ENCODE measurements at regions not wholly inside any gene's neighbourhood (a gene's known extent, or its start where the extent isn't known, plus 50 kb on each side); places are given as distances from the start of the nearest gene placed in this dataset.

DNA sequence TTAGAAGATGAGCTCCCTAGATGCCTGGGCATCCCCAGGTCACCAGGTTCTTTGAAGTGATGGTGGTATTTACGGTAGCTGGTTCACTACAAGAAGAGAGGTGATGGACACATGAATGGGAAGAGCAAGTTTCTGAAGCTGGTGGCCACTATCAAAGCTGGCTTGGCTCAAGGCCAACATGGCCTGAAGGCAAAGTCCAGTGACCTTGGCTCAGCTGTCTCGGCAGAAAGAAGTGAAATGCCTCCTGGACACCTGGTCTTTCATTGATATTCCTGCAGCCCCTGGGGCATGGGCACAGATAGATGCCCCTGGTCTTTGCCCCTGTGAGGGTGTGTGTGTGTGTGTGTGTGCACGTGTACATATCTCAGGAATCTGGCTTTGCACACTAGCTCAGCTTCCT is 441.8 kb upstream of the TMPO start:
- no peak for DNase-seq

DNA sequence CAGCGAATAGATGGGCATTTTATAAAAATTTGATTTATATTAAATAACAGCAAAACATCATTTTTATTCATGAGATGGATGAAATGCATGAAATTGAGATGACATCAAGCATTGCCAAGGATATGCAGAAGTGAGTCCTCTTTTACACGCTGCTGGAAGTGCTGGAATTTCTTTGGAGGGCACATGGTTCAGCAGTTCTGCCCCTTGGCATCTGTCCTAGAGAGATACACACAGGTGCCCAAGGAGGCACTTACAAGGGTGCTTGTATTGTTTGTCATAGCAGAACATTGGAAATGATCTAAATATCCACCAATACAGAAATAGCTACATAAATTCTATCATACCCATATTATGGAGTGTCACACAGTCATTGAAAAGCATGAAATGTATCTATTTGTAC is 441.1 kb upstream of the TMPO start:
- no peak for DNase-seq

DNA sequence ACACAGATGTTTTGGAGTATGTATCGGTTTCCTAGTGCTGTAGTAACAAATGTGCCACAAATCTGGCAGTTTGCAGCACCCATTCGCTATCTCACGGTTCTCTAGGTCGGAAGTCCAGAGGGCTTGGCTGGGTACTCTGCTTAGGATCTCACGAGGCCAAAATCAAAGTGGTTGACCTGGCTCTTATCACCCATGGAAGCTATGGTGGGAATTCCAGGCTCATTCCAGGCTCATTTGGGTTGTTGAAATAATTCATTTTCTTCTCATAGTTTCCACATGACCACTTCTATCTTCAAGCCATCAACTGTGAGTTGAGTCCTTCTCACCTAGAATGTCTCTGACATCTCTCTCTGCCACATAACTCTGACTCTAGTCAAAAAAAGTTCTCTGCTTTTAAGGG is 431.0 kb upstream of the TMPO start:
- DNase-seq: no peak

DNA sequence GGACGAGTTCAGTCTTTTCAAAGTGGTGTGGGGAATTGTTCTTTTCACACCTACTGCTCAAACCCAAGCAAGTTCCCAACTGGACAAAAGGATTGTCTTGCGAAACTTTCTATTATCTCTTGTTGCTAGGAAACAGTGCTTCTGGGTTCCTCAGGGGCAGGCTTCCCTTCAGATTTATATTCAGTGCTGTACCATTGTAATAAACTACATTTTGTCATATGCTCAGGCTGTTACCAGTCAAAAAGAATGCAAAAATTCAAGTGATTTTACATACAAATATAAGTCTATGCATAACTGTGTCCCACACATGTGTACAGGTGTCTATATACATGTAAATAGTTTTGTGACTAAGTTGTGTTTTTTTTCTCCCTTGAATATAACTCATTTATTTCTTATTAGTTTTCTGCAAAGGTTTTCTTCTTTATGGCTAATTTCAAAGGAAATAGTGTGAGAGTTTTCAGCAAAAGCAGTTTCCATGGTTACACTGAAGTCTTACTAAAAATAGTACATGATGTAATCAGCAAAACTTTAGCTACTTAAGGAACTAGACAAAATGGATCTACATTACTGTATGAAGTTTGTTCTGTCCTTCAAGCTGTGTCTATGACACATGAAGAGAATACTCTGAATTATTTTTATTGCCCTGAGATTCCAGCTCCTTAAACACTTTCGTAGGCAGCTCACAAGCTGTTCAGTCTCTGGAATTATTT is 430.2 kb upstream of the TMPO start:
- DNase-seq: no peak

DNA sequence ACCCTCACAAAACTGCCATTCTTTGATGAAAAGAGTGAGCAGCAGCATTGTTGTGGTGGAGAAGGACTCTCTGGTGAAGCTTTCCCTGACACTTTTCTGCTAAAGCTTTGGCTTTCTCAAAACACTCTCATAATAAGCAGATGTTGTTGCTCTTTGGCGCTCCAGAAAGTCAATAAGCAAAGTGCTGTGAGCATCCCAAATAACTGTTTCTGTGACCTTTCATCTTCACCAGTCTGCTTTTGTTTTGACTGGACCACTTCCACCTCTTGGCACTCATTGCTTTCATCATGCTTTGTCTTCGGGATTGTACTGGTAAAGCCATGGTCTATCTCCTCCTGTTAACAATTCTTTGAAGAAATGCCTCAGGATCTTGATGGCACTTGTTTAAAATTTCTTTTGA is 424.7 kb upstream of the TMPO start:
- no peak for DNase-seq

DNA sequence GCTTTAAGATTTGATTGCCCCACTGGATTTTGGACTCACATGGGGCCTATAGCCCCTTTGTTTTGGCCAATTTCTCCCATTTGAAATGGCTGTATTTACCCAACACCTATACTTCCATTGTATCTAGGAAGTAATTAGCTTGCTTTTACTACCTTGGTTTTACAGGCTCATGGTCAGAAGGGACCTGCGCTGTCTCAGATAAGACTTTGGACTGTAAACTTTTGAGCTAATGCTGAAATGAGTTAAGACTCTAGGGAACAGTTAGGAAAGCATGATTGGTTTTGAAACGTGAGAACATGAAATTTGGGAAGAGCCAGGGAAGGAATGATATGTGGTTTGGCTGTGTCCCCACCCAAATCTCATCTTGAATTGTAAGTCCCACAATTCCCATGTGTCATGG is 419.0 kb upstream of the TMPO start:
- DNase-seq: no peak

DNA sequence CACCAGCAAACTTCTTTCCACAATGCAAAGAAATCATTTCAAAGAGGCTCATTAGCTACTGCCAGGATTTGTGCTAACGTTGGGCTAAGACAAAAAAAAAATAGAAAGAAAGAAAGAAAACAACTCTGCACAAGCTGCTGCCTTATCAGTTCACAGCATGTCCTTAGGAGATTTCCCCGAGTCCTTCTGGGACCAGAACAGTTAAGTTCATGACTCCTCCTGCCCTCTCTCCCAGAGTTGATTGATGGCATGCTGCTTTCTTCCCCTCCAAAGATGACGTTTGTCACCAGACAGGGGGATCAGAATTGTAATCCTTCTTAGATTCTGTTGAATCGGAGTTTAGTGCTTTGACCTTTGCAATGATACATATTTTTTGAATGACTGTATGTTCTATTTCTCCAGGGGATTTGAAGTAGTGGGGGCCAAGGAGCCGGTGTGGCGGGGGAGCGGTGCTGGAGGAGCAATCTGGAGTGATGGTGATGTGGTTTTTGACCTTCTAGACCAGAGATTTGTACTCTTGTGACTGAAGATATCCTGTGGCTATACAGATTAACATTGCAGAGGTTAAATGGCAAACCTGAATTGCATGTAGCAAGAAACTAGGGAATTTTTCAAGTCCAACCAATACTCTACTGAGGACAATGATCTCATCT is 409.2 kb upstream of the TMPO start:
- no peak for DNase-seq

DNA sequence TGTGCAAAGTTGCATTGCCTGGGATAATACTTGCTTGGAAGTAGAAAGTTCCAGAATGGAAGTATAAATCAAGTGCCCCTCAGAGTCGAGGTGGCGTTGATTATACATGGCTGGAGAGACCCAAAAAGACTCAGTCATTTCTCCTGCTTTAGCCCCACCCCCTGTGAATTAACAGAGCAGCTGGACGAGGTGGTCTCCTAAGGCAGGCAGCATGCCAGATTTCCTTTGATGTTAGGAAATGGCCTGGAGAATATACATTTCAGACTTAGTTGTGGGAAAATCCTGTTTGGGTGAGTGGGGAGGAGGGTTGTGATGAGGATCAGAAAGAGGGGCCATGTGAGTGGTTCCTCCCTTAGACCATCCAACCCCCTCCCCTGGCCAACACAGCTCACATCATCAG is 406.1 kb upstream of the TMPO start:
- no peak for DNase-seq

DNA sequence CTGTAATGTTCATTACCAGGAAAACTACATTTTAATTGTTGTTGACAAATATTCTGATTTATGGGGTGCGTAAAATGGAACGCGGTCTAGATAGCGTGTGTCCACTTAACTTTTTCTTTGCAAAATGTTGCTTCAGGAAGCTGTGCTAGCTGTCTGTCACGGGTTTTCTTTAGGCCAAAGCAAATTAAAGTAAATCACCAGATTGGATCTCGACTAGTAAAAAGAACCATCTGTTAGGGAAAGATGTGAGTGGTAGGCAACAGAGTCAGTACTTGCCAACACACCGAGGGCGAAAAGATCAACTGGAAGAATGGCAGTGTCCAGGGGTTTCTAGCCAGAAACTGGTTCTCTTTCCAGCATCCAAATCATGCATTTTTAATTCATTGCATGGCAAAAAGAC is 404.9 kb upstream of the TMPO start:
- no peak for DNase-seq

DNA sequence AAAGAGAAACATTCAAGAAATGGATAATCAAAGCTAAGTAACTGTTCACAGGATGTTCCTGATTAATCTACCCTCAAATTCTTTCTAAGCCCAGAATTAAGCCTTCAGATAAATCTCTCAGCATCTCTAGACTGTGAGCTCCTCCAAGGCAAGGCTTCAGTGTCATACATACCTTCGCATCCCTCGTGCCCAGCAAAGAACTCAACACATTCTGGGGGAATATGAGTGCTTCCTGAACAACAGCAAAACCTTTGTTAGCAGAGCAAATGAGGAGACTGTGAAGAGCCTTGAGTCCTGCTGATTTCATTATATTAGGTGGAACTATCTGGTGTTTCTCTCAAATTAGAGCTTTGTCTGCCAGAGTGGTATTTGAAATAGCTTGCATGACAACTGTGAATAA is 401.8 kb upstream of the TMPO start:
- DNase-seq: no peak

DNA sequence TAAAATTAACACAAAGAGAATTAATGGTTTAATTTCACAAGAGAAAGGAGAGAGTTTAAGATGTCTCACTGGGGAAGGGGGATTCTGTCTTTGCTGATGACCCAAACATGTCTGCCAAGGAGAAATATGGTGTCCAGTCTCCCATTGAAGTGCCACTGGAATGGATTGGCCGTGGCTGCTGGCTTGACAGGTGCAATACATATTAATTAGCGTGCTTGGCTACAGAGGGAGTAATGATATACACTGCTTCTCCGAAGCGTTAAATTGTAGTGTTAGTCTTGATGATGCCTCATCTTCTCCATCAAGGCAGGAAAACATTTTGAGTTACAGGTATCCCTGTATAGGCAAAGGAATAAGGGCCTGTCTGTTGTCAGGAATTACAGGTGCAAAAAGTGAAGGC is 393.4 kb upstream of the TMPO start:
- no peak for DNase-seq

DNA sequence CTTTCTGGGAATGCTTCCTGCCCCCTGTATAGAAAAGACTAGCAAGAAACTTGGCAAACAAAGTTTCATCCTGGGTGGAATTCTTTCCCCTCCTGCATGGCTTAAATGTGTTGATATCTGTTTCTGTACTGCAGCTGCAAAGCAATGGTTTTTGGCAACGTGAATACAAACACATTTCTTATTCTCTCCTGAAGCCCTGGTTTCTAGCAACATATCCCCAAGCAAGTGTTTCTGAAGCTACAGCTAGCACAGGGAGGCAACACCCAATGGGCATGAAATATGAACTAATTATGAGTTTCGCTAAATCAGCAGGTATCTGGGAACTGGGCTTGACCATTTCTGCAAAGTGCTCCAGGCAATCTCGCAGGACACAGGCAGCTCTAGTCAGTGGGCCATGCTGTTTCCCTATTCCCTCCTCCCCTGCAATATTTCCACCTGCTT is 392.3 kb upstream of the TMPO start:
- no peak for DNase-seq

DNA sequence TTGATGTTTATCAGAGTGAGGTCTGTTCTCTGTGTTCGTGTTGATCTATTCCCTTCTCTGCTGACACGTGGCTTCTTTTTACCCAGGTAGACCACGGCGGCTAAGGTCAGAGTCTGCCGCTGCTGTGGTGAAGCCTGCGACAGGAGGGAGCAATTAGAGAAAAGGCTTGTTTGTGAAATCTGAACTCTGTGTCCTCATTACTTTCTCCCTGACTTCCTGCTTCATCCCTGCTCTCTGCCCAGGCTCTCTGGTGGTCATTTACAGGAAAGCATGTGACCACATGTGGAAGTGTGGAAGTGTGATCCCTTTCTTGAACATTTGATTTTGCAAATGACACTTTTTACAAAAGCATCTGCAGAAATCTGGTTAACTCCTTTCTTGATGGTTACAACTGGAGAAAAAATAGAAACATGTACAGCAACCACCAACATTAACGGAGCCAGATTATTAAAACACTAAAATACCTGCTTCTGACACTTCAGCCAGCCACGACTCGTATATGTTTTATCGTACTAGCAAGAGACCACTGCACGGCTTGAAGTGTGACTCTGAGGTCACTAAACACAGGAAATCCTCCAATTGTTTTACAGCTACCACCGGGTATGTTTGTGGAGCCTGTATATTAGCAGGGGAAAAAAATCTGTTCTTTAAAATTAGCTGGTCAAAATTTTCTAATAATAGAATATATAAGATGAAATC is 388.6 kb upstream of the TMPO start:
- no peak for DNase-seq

DNA sequence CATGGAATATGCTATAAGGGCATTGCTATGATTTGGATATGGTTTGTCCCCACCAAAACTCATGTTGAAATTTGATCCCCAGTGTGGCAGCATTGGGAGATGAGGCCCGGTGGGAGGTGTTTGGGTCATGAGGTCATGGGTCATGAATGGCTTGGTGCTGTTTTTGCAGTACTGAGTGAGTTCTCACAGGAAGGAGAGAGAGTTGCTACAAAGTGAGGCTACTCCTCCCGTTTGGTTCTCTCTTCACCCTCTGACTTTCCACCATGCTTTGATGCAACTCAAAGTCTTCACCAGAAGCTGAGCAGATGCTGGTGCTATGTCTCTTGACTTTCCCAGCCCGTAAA is 388.1 kb upstream of the TMPO start:
- no peak for DNase-seq

DNA sequence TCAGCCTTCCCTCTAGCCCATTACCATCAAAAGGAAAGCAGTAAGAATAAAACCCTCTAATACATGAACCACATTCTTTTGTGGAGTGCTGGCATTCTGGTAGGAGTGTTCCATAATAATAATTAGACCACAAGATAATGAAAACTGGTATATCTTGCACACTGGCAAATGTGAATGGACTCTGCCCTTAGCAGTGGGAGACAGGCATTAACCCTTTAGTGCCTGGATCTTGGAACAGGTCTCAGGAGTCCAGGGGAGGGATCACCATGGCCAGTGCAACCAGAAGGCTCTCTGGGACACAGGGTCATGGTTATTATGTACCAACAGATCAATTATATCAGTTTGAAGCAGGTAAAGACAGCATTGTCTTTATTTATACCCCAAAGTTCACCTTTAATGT is 387.5 kb upstream of the TMPO start:
- no peak for DNase-seq

DNA sequence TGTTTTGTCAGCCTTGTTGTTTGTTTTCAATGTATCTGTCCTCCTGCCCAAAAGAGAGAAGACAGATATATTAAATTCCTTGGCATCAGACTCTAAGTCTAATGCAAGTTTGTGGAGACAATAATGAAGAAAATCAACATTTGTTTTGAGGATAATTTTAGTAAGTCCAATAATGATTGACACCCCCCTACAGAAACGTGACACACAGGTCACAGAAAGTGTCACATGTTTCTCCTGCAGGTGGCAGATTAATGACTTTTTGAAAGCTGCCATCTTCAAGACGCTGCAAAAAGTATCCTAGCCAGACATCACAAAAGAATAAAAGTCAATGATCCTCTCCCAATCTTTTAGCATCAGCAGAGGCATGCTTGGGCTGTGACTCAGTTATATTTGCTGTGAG is 378.8 kb upstream of the TMPO start:
- DNase-seq: no peak

DNA sequence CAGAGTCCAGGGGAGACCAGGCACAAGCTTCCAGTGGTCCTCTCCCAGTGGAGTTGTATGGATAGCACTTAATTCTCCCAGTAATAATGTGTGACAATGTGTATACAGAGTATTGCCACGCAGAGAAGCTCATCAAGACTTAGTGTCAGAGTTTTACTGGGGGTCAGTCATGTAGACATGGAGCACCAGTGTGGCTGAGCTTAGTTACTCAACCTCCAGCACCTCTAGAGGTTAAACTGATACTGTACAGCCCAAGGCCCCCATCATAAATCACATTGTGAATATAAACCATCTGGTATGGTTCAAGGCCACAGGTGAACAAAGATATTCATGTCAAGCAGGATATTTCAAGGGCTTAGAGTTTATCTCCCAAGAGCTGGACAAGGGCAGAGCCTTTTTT is 378.1 kb upstream of the TMPO start:
- no peak for DNase-seq

DNA sequence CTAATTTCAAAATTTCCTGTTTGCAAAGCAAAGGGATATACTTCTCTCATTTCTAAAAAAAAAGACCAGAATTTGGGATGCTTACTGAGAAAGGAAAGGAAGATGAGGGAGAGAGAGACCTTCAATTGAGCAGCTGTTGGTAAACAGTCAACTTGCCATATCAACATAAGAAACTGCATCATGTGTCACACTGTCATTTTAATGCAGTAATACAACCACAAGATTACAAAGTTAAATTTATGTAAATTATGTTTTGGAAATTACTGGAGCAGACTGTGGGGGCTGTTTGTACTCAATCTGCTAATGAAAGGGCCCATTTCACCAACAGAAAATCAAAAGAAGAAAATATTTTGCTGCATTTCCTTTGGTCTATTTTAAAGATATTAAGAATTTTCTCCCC is 370.4 kb upstream of the TMPO start:
- no peak for DNase-seq

DNA sequence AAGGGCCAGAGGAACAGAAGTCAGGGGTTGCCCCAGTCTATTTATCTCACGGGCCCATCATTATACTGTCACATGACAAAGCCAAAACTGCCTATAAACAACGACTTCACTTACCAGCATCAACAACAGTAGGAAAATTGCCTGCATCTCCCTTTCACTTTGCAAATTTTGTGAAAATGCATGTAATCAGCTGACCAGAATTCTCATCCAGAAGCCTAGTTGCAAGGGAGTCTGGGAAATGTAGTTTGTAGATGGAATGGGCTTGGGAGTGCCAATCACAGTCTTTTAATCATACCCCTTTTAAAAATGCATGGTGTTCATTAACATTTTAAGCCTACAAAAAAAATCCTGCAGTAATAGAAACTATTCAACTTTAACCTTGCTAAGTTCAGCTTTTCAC is 369.3 kb upstream of the TMPO start:
- no peak for DNase-seq

DNA sequence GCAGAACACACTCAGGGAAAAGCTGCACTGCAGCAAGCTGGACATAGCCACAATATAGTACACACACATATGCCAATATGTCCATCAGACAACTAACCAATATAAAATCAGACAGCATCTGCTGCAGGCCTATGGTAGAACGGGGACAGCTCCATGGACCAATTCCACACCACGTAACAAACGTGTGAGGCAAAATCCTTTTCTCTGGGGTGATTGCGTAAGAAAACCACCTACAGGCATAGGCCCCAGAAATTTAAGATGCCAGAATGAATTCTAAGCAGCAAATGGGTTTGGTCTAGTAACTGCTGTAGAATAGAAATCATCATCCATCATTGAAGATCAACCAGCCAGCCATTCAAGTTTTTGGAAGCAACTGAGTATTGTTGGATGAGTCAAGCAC is 368.9 kb upstream of the TMPO start:
- no peak for DNase-seq

DNA sequence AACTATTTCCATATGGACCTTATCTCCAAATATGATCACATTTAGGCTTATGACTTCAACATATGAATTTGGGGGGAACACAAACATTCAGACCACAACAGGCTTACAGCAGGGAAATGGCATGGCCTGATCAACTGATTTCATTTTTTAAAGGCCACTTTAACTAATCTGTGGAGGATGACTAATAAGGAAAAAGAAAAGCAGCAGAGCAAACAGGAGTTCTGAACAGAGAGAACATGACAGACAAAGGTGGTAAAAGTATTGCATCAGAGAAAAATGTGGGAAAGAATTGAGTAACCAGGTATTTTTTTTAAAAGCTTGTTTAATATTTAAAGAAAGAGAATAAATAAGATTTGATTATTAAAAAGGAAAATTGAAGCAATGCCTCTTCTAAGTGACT is 366.1 kb upstream of the TMPO start:
- DNase-seq: no peak

DNA sequence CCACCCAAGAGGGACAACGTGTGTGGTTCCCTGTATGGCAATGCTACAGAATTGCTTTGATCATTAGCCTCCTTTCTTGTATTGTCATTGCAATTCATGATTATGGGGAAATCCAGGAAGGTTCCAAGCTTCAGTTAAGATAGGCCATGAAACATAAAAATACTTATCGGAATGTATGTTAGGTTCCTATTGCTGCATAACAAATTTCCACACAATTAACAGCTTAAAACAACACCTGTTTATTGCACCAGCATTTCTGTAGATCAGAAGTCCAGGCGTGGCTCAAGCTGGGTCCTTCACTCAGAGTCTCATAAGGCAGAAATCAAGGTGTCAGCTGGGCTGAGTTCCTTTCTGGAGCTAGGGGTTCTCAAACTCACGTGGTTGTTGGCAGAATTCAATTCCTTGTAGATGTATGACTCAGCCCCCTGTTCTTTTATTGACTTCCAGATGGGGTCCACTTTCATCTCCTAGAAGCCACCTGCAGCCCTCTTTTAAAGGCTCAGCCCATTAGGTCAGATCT is 365.6 kb upstream of the TMPO start:
- no peak for DNase-seq

DNA sequence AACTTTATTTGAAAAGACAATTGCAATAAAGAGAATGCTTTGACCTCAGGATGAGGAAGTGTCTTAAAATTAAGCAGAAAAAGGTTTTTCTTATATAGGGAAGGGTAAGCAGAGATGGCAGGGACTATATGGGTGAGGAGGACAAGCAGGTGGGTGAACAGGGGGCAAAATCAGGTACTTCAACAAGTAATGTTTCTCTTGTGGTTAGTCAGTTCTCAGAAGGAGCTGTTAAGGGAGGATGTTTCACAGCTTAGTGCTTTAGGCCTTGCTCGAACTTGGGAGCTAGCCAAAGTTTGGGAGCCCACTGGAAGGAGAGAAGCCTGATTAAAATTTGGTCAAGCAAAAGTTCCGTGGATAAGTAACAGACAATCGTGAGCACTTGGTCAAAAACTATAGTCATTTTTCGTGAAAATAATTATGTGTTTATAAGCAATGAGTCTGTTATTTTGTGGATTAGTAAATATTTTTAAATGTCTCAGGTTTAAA is 364.2 kb upstream of the TMPO start:
- no peak for DNase-seq

DNA sequence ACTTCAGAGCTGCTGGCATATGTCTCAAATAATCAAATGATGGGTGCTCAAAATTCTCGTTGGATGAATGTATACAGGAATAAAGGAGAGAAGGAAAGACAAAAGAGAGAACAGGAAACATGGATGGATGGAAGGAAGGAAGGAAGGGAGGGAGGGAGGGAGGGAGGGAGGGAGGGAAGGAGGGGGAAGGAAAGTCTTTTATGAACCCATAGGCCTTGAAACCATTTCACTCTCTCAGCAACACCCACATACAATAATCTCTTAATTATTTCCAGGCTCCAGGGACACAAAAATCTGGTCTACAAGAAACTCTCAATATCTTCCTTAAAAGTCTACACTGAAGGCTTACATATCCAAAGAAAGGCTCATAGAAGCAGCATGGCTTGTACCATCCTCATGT is 363.4 kb upstream of the TMPO start:
- no peak for DNase-seq
